ENCODE measurements at regions not wholly inside any gene's neighbourhood (a gene's known extent, or its start where the extent isn't known, plus 50 kb on each side); places are given as distances from the start of the nearest gene placed in this dataset.

- TF ChIP-seq POLR2A (IDR thresholded peaks at IDR 0.05; ENCODE audit: low read length), result no peak
- no peak for TF ChIP-seq GATA1 (IDR thresholded peaks at IDR 0.05; ENCODE audit: low read depth, low read length)
Observed at GRCh38 chr14:82341261-82341810, 807.7 kb upstream of the SEL1L start.

All from erythroblast (primary cell).